ENCODE measurements at regions not wholly inside any gene's neighbourhood (a gene's known extent, or its start where the extent isn't known, plus 50 kb on each side); places are given as distances from the start of the nearest gene placed in this dataset.
"Not testable (repeated sequence)": the region's sequence is repeated elsewhere in the genome, so short reads cannot be mapped to it uniquely, and the experiment has no call there.

GRCh38 chr1:96509951-96510350, 211.6 kb upstream of the PTBP2 start:
- DNase-seq (ENCODE audit: low spot score), result no peak

- DNase-seq (ENCODE audit: low spot score), result no peak
Observed at GRCh38 chr1:96510391-96510790, 211.2 kb upstream of the PTBP2 start.

DNA sequence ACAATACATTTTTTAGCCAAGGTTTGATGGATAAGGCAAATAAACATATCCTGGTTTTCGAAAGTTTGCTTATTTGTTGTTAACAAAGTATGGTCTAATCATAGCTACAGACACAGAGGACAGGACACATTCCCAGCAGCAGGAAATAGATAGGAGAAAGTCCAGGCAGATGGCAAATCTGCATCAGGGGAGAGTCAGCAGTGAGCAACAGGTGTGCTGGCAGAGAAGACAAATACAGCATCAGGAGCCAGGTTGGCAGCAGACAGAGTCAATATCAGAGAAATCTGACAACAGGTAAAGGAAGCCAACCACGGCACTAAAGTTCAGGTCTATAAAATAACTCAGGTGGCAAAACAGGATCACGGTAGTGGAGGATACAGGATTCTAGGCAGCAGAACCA, 210.7 kb upstream of the PTBP2 start:
- DNase-seq (ENCODE audit: low spot score), result no peak

GRCh38 chr1:96513136-96513535, 208.4 kb upstream of the PTBP2 start:
- no peak for DNase-seq (ENCODE audit: low spot score)

DNA sequence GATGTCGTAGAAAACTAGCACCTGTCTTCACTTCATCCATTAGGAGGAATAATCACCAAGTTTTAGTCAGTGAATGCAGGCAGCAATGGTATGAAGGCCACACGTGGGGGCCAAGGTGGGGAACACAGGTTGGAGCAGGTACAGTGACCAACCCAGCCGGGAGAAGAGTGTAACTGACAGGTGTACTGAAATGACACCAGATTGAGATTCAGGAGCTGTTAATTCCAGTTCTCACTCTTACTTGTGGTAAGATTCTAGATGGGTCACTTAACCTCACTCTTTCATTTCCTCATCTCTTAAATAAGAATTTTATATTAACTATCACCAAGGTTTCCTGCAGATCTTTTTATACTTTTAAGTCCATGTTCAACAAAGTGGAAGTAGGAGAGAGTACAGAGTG, 206.2 kb upstream of the PTBP2 start:
- DNase-seq (ENCODE audit: low spot score), result no peak

GRCh38 chr1:96515925-96516324, 205.7 kb upstream of the PTBP2 start:
- DNase-seq (ENCODE audit: low spot score), result no peak

- DNase-seq (ENCODE audit: low spot score), result no peak
Observed at GRCh38 chr1:96519851-96520578, 201.6 kb upstream of the PTBP2 start.

- DNase-seq (ENCODE audit: low spot score), result no peak
Observed at GRCh38 chr1:96520579-96520947, 201.0 kb upstream of the PTBP2 start.

DNA sequence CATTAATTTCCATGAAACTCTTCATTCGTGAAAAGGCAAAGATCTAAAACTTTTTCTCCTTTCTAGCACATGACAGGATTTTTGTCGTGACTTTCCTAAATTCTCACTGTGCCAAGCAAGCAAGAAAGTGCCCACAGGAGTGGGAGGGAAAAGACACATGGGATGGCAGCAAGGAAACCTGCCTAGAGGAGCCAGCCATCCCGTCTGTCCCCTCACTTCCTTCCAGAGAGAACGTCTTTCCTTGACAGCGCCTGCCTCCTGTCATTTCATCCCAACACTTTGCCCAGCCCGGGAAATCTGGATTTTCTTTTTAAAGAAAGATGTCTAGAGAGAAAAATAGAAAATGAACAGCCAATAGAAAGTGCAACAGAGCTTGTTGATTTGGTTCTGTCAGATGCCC, 200.6 kb upstream of the PTBP2 start:
- DNase-seq (ENCODE audit: low spot score), result no peak

DNA sequence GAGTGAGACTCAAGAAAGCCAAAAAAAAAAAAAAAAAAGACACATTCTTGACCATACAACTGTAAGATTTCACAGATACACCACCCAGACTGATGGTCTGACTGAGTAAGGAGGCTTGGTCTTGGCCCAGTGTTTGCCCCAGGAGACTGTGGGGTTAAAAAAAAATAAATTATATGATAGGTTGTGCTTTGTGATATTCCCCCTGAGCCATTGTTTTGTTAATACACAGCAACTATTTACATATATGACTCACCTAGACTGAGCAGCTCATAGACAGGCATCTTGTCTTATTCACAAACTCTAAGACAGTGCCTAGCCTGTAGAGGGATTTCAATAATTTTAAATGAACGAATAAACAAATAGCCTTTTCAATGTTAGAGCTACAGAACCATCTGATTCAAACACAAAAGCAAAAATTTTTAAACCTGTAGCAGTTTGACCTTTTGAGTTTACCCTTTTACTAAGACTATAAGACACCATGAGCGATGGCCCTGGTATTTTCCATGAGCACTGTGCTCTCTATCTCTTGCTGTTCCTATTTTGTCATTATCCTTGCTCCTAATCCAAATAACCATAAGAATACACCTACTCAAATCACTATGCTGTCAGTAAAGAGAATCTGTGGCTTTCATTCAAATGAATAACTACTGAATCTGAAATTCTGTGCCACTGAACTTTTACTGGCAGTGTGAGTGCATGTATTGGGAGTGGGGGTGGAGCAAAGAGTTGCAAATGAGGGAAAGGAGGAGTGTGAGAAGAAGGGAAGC, 199.4 kb upstream of the PTBP2 start:
- DNase-seq (ENCODE audit: low spot score), result no peak

- DNase-seq (ENCODE audit: low spot score), result no peak
Observed at GRCh38 chr1:96522927-96523326, 198.7 kb upstream of the PTBP2 start.

DNA sequence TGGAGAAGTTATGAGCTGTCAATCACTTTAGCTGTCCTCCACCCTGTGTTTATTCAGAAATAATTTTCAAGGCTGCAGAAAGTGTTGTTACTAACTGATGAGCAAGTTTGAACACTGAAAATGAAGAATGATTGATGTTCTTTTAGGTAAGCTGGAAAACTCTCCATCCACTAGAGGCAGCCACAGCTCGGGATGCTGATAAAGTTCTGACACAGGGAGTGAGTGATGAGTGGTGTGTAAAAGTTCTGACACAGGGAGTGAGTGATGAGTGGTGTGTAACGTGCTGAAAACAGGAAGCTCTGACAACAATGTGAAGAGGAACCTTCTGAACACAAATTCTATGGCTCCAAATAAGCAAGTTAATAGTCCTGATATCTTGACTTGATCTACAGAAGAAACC, 197.5 kb upstream of the PTBP2 start:
- DNase-seq (ENCODE audit: low spot score), result no peak

- no peak for DNase-seq (ENCODE audit: low spot score)
Observed at GRCh38 chr1:96525657-96526557, 195.7 kb upstream of the PTBP2 start.

- not testable (repeated sequence) for DNase-seq (ENCODE audit: low spot score)
Observed at GRCh38 chr1:96528672-96529071, 192.9 kb upstream of the PTBP2 start.

DNA sequence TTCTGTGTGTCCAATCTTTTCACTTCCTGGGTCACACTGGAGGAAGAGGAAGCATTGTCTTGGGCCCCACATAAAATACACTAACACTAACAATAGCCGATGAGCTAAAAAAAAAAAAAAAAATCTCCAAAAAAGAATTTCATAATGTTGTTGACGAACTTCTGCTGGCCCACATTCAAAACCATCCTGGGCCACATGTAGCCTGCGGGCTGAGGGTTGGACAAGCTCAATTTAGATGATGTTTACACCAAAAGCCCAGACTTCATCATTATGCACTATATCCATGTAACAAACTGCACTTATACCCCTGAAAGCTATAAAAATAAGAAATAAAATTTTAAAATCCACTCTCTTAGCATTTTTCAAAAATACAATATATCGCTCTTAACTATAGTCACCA, 187.8 kb upstream of the PTBP2 start:
- DNase-seq (ENCODE audit: low spot score), result no peak

GRCh38 chr1:96536581-96536980, 185.0 kb upstream of the PTBP2 start:
- DNase-seq (ENCODE audit: low spot score), result no peak

GRCh38 chr1:96538111-96538641, 183.4 kb upstream of the PTBP2 start:
- DNase-seq (ENCODE audit: low spot score), result no peak

DNA sequence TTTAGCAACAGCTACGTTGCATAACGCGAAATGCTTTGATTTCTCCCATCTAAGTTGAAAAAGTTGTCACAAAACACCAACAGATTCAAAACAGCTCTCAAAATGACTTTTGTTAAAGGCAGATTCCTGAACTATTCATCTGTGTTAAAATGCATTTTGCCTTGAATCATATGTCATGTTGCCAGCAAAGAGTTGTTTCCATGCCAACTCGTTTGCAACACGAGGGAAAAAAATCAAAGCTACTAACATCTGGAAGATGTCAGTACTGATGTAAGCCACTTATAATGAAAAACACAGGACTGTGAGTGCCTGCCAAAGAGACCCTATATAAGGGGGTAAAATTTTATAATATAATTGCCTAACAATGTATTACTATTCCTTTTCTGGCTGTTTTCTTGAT, 182.7 kb upstream of the PTBP2 start:
- no peak for DNase-seq (ENCODE audit: low spot score)

DNA sequence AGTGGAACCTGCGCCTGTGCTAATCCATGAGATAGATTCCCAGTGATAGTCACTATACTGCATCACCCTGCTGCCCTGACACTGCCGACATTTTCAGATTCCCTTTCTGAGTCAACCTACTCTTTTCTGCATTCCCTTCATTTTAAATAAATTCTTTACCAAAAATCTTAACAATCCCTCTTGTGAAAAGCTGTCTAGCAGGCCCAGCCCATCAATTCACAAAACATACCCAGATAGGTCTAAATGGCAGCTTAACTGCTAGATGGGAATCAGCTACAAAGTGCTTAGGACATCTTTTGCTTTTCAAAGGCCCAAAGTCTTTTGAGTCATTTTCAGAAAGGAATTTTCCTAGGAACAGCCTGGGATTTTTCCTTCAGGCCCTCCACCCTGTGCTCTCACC, 180.1 kb upstream of the PTBP2 start:
- no peak for DNase-seq (ENCODE audit: low spot score)

DNA sequence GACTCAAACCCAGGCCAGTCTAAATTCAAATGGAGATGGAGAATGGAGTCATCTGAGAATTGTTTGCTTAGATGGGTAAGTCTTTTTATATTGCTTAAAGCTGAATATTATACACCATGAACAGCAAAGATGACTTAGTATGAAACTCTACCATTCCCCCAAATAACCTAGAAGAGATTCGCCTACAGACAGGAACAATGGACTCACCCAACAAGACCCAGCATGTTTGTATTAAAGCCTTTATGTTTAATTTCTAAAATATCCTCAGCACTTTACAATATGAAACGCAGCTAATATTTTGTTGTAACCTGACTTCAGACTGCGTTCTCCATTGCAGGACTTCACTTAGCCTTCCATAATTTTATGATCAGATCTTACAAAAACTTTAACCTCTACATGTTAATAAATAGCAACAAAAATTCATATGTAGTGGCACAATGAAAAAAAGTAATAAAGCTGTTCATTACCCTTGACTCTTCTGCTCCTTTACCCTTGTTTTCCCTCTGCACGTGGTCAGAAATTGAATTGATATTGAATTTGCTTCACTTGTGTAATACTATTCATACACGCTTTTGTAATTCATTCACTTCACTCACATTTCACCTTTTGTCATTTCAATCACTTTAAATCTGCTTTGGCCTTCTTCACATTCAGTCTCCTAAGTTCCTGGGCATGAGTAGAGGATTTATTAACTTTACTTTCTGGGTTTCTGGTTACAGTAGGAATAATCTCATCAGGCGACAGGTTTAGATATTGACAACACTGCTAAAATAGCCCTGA, 177.3 kb upstream of the PTBP2 start:
- no peak for DNase-seq (ENCODE audit: low spot score)

- DNase-seq (ENCODE audit: low spot score), result no peak
Observed at GRCh38 chr1:96544831-96545221, 176.8 kb upstream of the PTBP2 start.

Measured in D341Med (cell line).